ENCODE measurements at regions not wholly inside any gene's neighbourhood (a gene's known extent, or its start where the extent isn't known, plus 50 kb on each side); places are given as distances from the start of the nearest gene placed in this dataset.
A peak's percentile ranks its signal among the peaks of the same experiment; 100 is the strongest.

DNA sequence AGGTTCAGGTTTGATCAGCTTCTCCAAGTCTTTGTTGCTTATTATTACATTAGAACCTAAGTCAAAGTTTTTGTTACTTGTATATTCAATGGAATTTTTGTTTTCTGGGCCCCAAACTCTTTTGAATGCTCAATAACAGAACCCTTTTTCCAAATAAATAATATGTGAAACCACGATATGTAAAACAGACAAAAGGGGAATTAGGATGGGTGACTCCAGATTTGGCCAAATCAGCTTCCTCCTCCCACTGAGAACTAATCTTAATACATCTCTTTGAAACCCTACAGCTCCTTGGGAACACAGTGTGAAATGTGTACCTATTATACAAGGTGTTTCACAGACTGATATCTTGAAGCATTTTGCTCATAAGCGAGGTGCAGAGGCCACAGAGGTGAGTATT lies 67.0 kb upstream of the TNFSF18 start:
- H3K4me3 ChIP-seq (ENCODE audit: low read depth, low read length) = no peak overlapping the region
- TF ChIP-seq, protein P1, sequence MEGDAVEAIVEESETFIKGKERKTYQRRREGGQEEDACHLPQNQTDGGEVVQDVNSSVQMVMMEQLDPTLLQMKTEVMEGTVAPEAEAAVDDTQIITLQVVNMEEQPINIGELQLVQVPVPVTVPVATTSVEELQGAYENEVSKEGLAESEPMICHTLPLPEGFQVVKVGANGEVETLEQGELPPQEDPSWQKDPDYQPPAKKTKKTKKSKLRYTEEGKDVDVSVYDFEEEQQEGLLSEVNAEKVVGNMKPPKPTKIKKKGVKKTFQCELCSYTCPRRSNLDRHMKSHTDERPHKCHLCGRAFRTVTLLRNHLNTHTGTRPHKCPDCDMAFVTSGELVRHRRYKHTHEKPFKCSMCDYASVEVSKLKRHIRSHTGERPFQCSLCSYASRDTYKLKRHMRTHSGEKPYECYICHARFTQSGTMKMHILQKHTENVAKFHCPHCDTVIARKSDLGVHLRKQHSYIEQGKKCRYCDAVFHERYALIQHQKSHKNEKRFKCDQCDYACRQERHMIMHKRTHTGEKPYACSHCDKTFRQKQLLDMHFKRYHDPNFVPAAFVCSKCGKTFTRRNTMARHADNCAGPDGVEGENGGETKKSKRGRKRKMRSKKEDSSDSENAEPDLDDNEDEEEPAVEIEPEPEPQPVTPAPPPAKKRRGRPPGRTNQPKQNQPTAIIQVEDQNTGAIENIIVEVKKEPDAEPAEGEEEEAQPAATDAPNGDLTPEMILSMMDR (IDR thresholded peaks at IDR 0.05; ENCODE audit: insufficient read depth, low read length) = no peak
- no peak for DNase-seq (ENCODE audit: low read depth)

- no peak for DNase-seq (ENCODE audit: low read depth)
- TF ChIP-seq, protein P1 (IDR thresholded peaks at IDR 0.05; ENCODE audit: insufficient read depth, low read length) = no peak
- no peak overlapping the region for H3K4me3 ChIP-seq (ENCODE audit: low read depth, low read length)
Observed at GRCh38 chr1:173117108-173117633, 66.4 kb upstream of the TNFSF18 start.

DNA sequence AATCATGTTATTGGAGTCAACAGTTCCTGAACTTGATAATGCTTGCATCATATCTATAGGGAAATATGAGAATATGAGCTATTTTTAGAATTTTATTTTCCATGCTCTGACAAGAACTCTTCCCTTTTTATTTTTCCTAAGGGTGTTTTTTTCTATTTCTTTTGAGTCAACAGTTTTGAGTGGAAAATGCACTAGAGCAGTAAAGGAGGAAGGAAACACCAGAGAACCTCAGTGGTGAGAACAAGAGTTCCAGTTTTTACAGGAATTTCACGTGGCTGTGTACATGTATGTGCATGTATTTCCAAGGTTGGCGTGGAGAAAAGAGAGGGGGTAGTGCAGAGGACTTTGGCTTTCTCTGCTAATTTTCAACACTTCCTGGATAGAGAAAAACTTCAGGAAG lies 63.6 kb upstream of the TNFSF18 start:
- TF ChIP-seq, protein P1 (IDR thresholded peaks at IDR 0.05; ENCODE audit: insufficient read depth, low read length) = no peak
- no peak overlapping the region for H3K4me3 ChIP-seq (ENCODE audit: low read depth, low read length)
- no peak for DNase-seq (ENCODE audit: low read depth)

DNA sequence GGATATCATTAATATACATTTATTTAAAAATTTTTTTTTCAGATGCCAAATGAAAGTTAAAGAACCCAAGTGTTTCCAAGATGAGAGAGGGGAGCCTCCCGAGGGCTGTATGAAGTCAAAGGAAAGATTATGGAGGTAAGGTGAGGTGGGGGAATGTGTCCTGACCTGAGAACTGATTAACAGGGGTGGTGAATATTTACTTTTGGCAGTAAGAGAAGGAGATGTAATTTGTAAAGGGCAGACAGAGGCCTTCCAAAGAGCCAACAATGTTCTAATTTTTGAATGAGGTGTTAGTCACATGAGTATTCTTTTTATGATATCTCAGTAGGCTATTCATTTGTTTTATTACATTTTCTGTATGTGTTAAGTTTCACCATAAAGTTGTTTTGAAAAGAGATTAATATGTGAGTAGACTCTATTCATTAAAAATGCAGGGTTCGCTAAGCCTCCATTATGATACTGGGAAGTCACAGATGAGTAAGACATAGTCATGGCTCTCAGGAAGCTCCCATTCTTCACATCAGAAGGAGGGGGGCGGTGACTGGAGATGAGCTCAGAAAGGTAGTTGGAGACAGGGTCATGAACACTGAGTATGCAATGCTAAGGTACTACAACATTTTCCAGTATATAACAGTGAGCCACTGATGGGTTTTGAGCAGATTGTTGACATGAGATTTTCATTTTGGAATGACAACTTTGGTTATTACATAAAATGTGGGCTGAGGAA lies 62.4 kb upstream of the TNFSF18 start:
- peak; percentile 18 for DNase-seq (ENCODE audit: low read depth)
- H3K4me3 ChIP-seq (ENCODE audit: low read depth, low read length) = no peak overlapping the region
- TF ChIP-seq, protein P1 (IDR thresholded peaks at IDR 0.05; ENCODE audit: insufficient read depth, low read length) = no peak

- H3K4me3 ChIP-seq (ENCODE audit: low read depth, low read length) = no peak overlapping the region
- peak; percentile 47 for DNase-seq (ENCODE audit: low read depth)
- TF ChIP-seq, protein P1 (IDR thresholded peaks at IDR 0.05; ENCODE audit: insufficient read depth, low read length) = no peak
Observed at GRCh38 chr1:173112129-173112528, 61.4 kb upstream of the TNFSF18 start.

DNA sequence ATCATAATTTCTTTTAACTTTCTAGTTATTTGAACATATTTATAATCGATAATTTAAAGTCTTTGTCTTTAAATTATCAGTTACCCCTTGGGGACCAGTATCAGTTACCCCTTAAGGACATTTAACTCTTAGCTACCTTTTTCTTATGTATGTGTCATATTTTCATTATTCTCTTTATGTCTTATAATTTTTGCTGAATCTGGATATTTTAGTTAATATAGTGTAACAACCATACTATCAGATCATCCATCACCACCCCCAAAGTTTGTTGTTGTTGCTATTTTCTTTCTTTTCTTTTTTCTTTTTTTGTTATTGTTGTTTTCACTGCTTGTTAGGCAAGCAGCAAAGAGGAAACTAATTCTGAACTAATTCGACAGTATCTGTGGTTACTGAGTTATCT lies 57.0 kb upstream of the TNFSF18 start:
- H3K4me3 ChIP-seq (ENCODE audit: low read depth, low read length) = no peak overlapping the region
- no peak for DNase-seq (ENCODE audit: low read depth)
- TF ChIP-seq, protein P1 (IDR thresholded peaks at IDR 0.05; ENCODE audit: insufficient read depth, low read length) = no peak

Data from fibroblast of the aortic adventitia (primary cell).